SU-DHL-6 (cell line): ENCODE measurements at regions not wholly inside any gene's neighbourhood (a gene's known extent, or its start where the extent isn't known, plus 50 kb on each side); places are given as distances from the start of the nearest gene placed in this dataset.
A peak's percentile ranks its signal among the peaks of the same experiment; 100 is the strongest.

Source experiments
- H2AFZ ChIP-seq: fragments of 200-600 bp; sonication (generic); 2 replicates; pipeline ENCODE4 v1.6.1; 2014; ENCODE audit warnings: low read depth, mild to moderate bottlenecking, moderate library complexity, mixed read lengths, antibody characterized with exemption, low read length; ENCODE audit not compliant: severe bottlenecking
- H3F3A ChIP-seq: fragments of 200-600 bp; shearing (Covaris generic); 2 replicates; pipeline ENCODE4 v1.6.0; 2016; ENCODE audit warnings: antibody characterized with exemption, mild to moderate bottlenecking; ENCODE audit not compliant: insufficient read depth
- H3K27ac ChIP-seq: fragments of 200-600 bp; sonication (generic); 2 replicates; pipeline ENCODE4 v1.5.1; 2016; ENCODE audit warnings: low read depth, mild to moderate bottlenecking, low read length, moderate library complexity, mixed read lengths
- H3K27me3 ChIP-seq: fragments of 200-600 bp; sonication (generic), shearing (Covaris generic); 2 replicates; pipeline ENCODE4 v1.6.0; 2014; ENCODE audit warnings: mild to moderate bottlenecking, low read length
- H3K36me3 ChIP-seq: fragments of 200-600 bp; sonication (generic); 2 replicates; pipeline ENCODE4 v1.6.1; 2014; ENCODE audit warnings: mild to moderate bottlenecking, low read length, mixed read lengths
- H3K4me2 ChIP-seq: fragments of 300-600, 200-600 bp; shearing (Covaris generic), sonication (generic); 2 replicates; pipeline ENCODE4 v1.6.0; 2014; ENCODE audit warnings: low read length, low read depth, mild to moderate bottlenecking; ENCODE audit not compliant: poor library complexity, severe bottlenecking
- H3K4me3 ChIP-seq: fragments of 200-600 bp; sonication (generic); 2 replicates; pipeline ENCODE4 v1.5.1; 2014; ENCODE audit warnings: antibody characterized with exemption, low read length, mild to moderate bottlenecking, mixed read lengths; ENCODE audit not compliant: insufficient read depth, poor library complexity, severe bottlenecking
- H3K79me2 ChIP-seq: fragments of 200-600 bp; sonication (generic); 2 replicates; pipeline ENCODE4 v1.6.1; 2014; ENCODE audit warnings: mild to moderate bottlenecking, low read length, moderate library complexity; ENCODE audit not compliant: insufficient read depth
- H3K9ac ChIP-seq: fragments of 200-600 bp; sonication (generic); 2 replicates; pipeline ENCODE4 v1.7.0; 2014; ENCODE audit warnings: mild to moderate bottlenecking, low read length
- H3K9me2 ChIP-seq: fragments of 200-600 bp; sonication (generic); replicated peaks from 2 replicates; pipeline ENCODE4 v1.6.1; 2014; ENCODE audit warnings: low read length; ENCODE audit not compliant: insufficient read depth
- H3K9me3 ChIP-seq: fragments of 200-600 bp; sonication (generic); 2 replicates; pipeline ENCODE4 v1.6.1; 2014; ENCODE audit warnings: low read length, mixed read lengths; ENCODE audit not compliant: insufficient read depth
- H4K20me1 ChIP-seq: fragments of 200-600 bp; sonication (generic); 2 replicates; pipeline ENCODE4 v1.6.1; 2014; ENCODE audit warnings: low read depth, mild to moderate bottlenecking, antibody characterized with exemption, low read length, moderate library complexity, mixed read lengths
- CTCF ChIP-seq: fragments of 200-600 bp; sonication (generic); IDR thresholded peaks from one replicate; pipeline ENCODE4 v1.5.1; 2017; ENCODE audit warnings: antibody characterized with exemption, mild to moderate bottlenecking, low read length, moderate library complexity; ENCODE audit not compliant: insufficient read depth, poor library complexity, severe bottlenecking
- EZH2phosphoT487 ChIP-seq: fragments of 200-600 bp; sonication (generic), shearing (Covaris generic); conservative IDR thresholded peaks from 2 replicates; pipeline ENCODE4 v1.6.1; 2018; ENCODE audit warnings: mild to moderate bottlenecking, antibody characterized with exemption, low read length, moderate library complexity, mixed read lengths

GRCh38 chrX:148448686-148449085 is 51.7 kb upstream of the AFF2 start:
- H3K9ac ChIP-seq, result no peak overlapping the region
- H3F3A ChIP-seq, result no peaks in the 10 kb centered on the region
- no peaks in the 10 kb centered on the region for H3K27me3 ChIP-seq
- H4K20me1 ChIP-seq, result no peaks in the 10 kb centered on the region
- H3K9me2 ChIP-seq, result no peaks in the 10 kb centered on the region
- no peak overlapping the region for H2AFZ ChIP-seq
- H3K79me2 ChIP-seq, result no peaks in the 10 kb centered on the region
- H3K4me3 ChIP-seq, result peak overlapping the region; percentile 15
- H3K27ac ChIP-seq, result no peak overlapping the region
- peak overlapping the region; percentile 41 for H3K4me2 ChIP-seq
- no peaks in the 10 kb centered on the region for H3K36me3 ChIP-seq
- no peak for TF ChIP-seq CTCF
- TF ChIP-seq EZH2phosphoT487, result no peak
- no peaks in the 10 kb centered on the region for H3K9me3 ChIP-seq
